ENCODE measurements at regions not wholly inside any gene's neighbourhood (a gene's known extent, or its start where the extent isn't known, plus 50 kb on each side); places are given as distances from the start of the nearest gene placed in this dataset.

DNA sequence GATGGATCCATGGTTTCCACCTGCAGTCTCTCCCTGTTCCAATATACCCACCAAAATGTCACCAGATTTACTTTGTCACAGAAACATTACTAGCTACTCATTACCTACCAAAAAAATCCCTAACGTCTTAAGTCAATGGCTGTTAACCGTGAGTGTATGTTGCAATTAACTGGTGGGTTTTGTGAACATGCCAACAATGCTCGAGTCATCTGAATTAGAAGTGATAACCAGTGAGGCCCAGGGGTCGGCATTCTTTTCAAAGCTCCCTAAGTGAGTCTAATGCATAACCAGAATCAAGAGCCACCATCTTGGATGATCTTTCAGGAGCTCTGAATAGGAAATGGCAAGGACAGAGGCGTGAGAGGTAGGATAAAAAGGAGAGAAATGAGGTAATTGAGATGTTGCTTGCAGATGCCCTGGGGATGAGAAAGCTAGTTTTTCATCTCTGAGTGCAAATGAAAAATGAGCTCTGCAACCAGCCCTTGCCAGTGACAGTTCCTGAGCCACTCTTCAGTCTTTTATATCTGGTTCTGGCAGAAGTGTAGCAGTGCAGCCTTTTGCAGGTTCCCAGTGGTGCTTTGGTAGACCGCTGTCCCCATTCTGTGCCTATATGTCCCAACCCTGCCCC is 130.0 kb upstream of the RND3 start:
- DNase-seq (ENCODE audit: low spot score), result no peak

DNA sequence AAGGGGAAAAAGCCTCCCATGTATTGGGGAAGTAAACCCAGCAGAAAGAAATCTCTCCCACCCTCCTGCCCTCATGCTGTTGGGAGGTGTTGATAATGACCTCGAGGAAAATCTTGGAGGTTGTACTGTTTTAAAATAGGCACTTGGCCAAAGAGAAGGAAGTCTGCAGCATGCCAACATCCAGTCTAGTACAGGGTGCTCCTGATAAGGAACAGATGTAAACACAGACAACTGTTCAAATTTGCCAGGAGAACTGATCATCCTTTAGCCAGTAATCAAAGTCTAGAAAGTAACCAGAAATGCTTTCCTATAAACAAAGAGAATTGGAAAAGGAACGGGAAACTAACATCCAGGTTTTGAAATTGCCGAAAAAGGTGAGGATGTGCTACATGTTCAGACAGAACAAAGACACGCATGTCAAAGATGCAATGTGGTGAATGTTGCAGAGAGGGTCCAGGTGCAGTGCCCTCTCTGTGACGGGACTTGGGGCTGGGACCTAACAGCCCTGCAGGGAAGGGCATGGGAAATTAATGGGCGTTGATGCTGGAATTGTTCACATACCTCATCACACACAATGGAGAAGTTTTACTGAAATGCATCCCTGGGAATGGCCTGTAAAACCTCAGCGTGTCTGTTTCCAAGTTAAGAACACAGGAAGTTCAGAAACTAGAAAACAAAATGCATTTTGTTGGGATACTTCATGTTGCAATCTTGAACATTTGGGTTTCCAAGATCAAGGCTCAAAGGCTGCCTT is 125.7 kb upstream of the RND3 start:
- DNase-seq (ENCODE audit: low spot score), result no peak

DNA sequence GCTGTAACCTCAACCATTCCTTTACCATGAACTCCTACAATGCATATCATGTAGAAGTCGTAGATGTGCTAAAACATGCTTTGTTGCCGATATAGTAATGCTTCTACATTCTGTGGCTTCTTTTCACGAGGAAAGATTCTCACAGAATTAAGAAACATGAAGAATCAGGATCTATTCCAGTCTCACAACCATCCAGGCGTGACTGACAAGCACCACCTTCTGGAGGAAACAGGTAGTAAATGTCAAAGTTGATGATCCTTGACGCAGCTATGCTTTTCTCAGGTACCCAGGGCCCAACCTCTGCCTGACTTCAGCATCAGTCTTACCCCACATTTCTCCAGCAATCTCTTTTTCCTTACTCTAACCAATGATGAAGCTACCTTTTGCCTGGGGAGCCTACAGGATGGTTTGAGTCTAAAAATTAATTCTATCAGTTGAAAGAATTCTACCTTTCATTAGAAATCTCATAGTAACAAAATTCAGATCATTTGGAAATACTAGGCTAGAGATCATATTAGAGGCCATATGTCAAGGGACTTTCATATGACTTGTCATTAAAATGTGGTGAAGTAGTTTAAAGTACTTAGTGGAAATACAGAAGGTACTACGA is 123.3 kb upstream of the RND3 start:
- DNase-seq (ENCODE audit: low spot score), result no peak

DNA sequence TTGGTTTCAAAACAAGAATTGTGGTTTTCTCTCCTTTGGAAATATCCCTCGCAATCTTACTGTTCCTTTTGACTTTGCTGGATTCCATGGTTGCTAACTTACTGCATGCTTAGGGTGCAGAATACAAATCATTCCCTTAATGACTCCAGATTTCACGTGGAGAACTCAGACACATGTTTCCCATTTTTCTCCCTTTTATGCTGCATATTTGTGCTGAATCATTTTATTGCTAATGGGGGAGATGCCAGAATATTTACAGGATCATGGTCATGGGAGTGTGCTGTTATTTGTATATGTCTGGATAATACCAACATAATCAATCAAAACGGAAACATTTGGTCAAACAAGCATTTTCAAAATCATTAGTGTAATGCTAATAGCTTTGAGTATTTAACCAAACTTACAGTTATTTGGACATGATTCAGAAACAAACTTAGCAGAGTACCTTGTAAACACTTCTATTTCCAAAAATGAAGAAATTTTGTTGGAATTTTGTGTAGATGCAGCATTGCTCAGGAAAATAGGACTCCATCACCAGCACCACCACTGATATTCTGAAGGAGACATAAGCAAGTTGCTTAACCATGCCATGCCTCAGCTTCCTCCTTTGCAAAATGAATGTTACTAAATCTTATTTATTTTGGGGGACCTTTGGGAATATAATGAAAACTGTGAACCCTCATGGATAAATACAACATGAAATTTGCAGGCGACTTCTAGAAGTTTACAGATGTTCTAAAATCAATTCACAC is 122.5 kb upstream of the RND3 start:
- no peak for DNase-seq (ENCODE audit: low spot score)

DNA sequence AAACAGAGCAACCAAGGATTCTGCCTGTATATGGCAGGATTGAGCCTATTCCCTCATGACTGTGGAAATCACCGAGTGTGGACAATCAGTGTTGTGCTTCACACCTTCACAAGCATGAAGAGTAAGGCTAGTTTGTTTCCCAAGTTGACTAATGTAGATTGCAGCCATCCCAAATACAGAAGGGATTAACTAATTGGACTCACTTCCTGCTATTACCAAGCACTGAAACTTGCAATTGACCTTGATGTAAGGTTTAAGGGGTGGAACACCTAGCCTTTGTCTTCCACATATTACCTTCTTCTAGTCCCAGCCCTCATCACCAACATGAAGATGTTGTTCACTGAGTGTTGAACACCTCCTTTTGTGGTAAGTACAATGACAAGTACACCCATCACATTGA is 120.9 kb upstream of the RND3 start:
- DNase-seq (ENCODE audit: low spot score), result no peak

DNA sequence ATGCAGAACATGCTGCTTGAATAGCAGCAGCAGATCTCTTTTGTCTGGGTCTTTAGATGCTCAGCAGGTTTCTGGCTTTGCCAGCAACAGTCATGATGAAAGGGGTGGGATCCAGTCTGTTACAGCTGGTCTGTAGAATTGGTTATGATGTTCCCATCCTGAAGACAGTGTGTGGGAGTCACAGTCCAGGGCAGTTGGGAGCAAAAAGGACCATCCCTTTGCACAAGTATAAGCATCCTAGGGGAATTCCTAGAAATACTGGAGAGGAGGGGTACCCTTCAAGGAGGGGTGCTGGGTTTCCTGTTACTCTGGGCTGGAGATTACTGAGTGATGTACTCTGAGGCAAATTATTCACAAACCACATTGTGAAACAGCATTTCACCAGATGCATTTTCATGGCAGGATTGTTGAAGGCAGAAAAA is 119.9 kb upstream of the RND3 start:
- no peak for DNase-seq (ENCODE audit: low spot score)

DNA sequence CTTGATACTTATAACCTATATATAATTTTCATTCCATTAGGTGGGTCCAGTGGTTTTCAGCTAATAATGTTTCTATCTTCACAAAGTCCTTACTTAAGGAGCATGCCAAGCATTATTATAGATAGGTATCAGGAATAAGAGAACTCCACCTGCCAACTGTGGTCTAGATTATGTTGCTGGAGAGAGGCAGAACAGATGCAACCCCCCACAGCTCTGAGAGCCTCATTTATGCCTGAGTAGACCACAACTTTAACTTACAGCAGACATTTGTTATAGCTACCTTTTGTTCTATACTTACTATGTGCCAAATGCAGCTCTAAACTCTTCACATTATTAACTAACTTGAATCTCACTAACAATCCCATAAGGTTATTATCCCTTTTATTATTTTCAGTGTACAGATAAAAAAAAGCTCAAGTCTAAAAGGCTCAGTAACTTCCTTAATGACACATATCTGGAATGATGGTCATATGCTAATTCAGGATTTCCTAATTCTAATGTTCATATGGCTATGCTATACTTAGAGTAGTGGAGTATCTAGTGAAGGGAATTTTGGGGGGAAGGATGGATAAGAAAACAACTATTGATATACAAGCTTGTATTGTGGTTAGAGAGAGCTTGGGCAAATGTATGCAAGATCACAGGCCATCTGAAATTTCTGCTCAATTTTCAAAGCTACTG is 119.1 kb upstream of the RND3 start:
- DNase-seq (ENCODE audit: low spot score), result no peak

DNA sequence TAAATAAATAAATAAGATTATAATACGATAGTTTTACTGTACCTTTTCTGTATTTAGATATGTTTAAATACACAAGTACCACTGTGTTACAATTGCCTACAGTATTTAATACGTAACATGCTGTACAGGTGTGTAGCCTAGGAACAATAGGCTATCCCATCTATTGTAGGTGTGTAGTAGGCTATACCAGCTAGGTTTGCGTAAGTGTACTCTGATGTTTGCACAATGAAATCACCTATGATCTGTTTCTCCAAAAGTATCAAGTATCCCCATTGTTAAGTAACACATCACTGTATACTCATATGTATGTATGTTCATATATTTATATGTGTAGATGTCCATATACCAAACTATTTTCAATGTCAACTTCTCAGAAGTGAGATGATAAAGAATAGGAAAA is 118.2 kb upstream of the RND3 start:
- no peak for DNase-seq (ENCODE audit: low spot score)

DNA sequence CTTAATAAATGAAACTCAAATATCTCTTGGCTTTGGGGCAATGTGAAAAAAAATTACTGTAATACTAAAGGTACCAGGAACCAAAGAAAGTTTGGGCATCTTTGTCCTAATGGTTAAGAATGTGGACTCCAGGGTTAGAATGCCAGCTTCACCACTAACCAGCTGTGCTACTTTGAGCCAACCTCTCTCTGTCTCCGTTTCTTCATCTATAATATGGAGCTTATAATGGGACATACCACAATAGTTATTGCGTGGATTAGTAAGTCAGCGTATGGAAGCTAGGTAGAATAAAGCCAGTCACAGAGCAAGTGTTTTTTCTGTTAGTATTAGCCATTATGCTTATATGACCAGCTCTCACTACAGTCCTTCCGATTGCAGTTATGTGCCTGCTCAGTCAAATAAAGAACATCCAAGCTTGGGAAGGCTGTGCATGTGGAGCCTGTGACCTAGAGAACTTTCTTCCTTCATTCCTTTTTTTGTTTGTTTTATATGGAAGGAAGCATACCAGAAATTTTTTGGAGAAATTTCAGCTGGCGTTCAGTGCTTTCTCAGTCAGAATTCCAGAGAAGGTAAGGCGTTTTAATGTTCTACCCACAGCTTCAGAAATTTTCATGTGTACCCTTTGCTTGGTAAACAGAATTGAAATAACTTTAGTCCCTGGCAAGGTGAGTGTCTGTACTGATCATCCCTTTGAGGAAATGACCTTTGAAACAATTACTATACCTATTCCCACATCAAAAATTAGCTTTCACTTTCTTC is 114.0 kb upstream of the RND3 start:
- no peak for DNase-seq (ENCODE audit: low spot score)

DNA sequence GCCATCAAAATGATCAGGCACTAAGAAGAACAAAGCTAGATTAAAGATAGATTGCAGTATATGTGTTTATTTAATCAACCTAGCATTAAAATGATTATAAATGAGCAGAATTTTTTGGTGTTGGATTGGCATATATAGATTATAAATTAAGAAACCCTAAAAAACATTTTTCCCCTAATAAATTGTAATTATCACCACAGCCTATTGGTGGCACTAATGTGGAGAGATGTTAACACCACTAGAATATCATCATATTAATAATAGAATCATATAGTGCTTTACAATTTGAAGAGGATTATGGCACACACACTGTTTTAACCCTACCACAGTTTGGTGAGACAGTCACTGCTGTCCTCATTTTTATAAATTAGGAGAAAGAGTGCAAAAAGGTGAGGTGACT is 112.4 kb upstream of the RND3 start:
- no peak for DNase-seq (ENCODE audit: low spot score)

DNA sequence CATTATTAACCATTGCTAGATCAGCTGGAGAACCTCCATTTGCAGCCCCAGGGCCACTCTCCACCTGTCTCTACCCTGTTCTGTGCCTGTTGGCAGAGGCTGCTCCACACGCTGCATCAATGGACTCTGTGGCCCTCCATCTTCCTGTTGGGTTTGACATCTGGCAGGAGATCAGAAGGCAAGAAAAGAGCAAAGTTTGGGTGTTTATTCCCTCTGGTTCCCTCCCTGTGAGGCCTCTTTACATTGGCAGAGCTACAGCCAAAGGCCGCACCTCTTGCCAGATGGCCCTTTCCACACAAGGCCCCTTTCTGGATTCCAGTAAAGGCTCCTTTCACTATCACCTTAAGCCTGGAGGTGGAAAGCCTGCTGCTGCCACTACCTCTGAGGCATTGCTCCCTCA is 110.9 kb upstream of the RND3 start:
- no peak for DNase-seq (ENCODE audit: low spot score)

DNA sequence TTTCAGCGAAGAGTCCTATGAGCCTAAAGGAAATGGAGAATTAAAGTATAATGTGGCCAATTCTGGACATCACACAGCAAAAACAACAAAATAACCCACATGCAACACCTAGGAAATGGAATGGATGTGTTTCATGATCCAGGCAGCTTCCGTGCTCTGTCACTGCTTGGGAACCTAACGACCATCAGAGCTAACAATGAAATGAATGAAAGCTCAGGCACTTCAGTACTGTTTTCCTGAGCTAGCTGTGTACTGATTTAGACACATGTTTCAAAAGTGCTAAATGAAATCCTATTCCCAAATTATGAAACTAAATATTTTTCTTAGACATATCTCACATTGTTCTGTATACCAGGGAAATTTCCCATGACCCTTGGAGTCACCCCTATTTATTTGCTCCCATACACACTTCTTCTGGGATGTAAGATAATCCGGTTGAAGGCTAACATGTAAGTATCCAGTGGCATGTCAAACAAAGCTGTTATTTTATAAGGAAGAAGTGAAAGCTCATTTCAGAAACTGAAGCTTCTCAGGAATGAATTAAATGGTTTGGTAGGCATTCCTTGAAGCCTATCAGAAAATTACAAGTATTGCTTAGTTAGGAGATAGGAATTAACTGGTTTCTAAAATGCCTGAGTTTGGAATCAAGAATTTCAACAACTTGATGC is 108.5 kb upstream of the RND3 start:
- DNase-seq (ENCODE audit: low spot score), result no peak

DNA sequence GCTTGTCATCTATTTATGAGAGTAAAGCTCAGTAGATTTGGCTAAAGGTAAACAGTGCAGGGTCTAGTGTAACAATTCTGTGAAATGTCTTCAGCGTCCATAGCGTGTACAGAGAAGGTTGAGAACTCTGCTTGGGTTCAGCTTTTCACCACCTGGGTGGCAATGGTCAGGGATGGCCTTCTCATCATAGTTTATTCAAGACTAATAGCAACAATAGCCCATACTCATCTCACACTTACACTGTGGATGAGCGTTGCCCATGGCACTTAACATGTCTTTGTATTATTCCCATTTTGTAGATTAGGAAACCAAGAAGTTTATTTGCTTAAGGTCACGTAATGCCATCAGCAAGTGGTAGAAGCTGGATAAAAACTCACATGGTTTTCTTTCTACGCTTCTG is 106.8 kb upstream of the RND3 start:
- no peak for DNase-seq (ENCODE audit: low spot score)

DNA sequence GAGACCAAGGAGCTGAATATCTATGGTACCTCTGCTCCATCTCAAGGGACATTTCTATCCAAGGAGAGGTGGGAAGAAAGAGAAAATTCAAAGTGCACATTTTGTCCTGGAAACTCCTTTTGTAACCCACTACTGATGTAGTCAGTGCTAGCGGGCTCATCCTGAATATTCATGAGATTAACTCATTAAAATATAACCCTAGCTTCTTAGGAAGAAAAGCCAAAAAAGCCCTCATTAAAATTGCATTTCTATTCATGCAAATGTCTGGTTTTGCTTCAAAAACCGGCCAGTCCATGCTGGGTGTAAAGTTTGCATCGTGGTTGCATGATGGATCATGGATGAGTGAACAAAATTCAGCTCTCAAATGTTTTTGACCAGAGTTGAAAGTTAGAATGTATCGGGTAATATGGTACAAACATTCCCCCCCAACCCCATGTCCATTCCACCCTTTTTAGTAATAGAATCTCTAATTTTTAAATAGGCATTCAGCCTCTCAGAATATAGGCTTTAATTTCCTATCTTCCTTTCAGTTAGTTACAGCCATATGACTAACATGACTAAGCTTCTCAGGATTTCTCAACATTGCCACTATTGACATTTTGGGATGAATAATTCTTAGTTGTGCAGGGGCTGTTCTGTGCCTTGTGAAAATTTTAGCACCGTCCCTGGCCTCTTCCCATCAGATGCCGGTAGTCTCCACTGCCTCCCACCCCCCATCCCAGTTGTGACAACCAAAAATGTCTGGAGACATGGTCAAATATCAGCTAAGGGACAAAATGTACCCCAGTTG is 104.2 kb upstream of the RND3 start:
- no peak for DNase-seq (ENCODE audit: low spot score)

DNA sequence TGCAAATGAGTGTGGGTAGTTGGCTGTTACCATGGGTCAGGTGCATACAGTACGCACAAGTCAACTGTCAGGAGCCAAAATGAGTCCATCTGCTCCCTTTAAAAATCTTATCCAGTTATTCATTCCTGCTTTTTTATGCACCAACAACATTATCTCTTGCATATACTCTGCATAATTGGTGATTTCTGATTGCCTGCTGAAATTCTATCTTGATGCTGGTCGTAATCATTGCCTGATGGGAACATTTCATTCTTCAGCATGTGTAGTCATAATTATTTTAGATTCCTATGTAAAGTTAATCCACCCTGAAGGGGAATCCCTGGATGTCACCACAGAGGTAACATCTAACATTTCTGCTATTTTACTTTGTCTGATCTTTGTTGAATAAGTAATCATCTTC is 102.2 kb upstream of the RND3 start:
- DNase-seq (ENCODE audit: low spot score), result no peak

DNA sequence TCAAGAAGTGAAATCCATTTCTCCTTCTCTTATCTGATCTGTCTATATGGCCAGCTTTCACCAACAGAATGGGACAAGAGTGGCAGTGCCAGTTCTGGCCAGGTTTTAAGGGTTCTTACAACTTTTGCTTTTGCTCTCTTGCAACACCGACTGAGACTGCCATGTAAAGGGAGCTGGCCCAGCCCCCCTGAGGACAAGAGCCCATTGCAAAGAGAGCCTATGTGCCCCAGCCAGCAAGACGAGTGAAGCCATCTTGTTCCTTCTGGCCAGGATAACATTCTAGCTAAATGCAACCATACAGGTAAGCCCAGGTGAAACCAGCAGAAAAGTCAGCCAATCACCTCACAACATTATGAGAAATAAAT is 101.0 kb upstream of the RND3 start:
- DNase-seq (ENCODE audit: low spot score), result no peak

DNA sequence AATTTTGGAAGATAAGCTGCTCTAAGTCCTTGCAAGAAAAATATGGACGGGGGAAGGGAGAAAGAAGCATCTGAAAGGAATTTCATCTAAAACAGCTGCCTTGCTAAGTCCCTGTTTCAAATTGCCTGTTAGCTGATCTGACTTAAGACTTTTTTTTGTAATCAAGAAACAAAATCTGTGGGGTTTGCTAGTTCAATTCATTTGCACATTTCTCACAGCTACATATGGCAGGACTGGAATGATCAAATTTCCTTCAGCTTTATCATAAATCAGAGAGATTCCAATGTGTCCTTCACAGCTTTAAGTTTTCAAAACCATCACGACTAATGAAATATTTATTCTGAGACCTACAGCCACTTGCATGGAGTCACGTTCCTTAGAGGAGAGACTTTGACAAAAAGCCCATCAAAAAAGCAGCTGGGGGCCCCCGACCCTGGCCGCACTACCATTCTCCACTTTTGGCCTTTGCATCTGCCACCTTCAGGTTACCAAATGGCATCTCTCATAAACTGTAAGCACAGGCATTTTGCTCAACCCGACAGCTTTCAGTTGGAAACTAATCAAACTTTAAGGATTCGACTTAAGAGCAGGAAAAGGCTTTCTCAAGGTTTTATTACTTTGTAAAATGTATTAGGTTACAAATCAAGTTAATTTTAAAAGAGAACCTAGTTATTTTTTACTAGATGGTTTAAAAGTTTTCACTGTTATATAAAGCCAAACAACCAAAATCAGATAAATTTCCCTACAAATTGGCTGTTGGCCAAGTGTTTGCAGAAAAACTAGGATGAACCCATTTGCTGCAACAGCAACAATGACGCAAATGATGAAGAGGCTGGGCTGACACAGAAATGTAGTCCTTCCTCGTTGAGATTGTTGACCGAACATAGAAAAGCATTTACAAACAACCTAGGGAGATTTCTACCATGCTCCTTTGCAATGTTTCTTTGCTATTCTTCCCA is 100.4 kb upstream of the RND3 start:
- no peak for DNase-seq (ENCODE audit: low spot score)

DNA sequence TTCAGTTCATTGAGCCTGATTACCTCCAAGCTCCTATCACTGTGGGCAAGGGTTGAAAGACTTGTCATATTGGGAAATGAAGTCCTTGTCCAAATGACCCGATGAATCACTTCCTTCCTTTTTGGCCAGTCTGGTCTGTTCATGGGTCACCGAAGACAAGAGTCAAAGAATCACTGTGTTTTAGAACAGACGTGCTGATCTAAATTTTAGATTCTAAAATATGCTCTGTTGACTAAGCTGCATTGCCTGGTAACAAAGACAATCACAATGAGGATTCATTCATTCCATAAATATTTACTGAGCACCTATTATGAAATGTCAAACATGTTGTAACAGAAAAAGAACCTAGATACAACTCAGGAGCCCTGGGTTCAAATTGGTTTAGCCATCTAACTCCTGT is 99.4 kb upstream of the RND3 start:
- DNase-seq (ENCODE audit: low spot score), result no peak
